NB4 (cell line): ENCODE measurements at regions not wholly inside any gene's neighbourhood (a gene's known extent, or its start where the extent isn't known, plus 50 kb on each side); places are given as distances from the start of the nearest gene placed in this dataset.

ENCODE experiments used
- DNase-seq: peaks from one replicate; pipeline ENCODE4 v3.0.0; 2010; ENCODE audit warnings: low read depth
- H3K4me3 ChIP-seq: one replicate; pipeline ENCODE4 v1.5.1; 2011; ENCODE audit warnings: mild to moderate bottlenecking, low read depth, low read length, moderate library complexity
- CTCF ChIP-seq: IDR thresholded peaks from one replicate; pipeline ENCODE4 v1.5.1; 2012; ENCODE audit warnings: low read depth, low read length
- MAX ChIP-seq: IDR thresholded peaks from 2 replicates; pipeline ENCODE4 v1.6.1; 2011; ENCODE audit warnings: low read depth, low read length
- MYC ChIP-seq: IDR thresholded peaks from 2 replicates; pipeline ENCODE4 v1.6.1; 2011; ENCODE audit warnings: low read depth, low read length
- POLR2A ChIP-seq: IDR thresholded peaks from 2 replicates; pipeline ENCODE4 v1.6.1; 2011; ENCODE audit warnings: mild to moderate bottlenecking; ENCODE audit not compliant: insufficient read length; ENCODE audit errors: extremely low read depth

GRCh38 chr1:195804547-195804946, 803.7 kb downstream of the KCNT2 start:
- DNase-seq = no peak
- no peak overlapping the region for H3K4me3 ChIP-seq
- TF ChIP-seq MYC (no peak), POLR2A (no peak), CTCF (no peak), MAX (no peak)

- H3K4me3 ChIP-seq = no peak overlapping the region
- TF ChIP-seq POLR2A (no peak), MYC (no peak), CTCF (no peak), MAX (no peak)
- no peak for DNase-seq
Measured at GRCh38 chr1:195799016-195799415, 809.2 kb downstream of the KCNT2 start.

- no peak overlapping the region for H3K4me3 ChIP-seq
- no peak for TF ChIP-seq CTCF
- no peak for TF ChIP-seq MYC
- no peak for TF ChIP-seq MAX
- no peak for TF ChIP-seq POLR2A
Measured at GRCh38 chr1:195794225-195794624, 814.0 kb downstream of the KCNT2 start.

GRCh38 chr1:195791796-195792195, 816.4 kb downstream of the KCNT2 start:
- no peak overlapping the region for H3K4me3 ChIP-seq
- DNase-seq = no peak
- TF ChIP-seq MYC = no peak
- no peak for TF ChIP-seq MAX
- no peak for TF ChIP-seq POLR2A
- no peak for TF ChIP-seq CTCF

More at GRCh38 chr1:195794225-195794624, 814.0 kb downstream of the KCNT2 start:
- no peak for DNase-seq

- TF ChIP-seq MAX (no peak), POLR2A (no peak), CTCF (no peak), MYC (no peak)
- no peak overlapping the region for H3K4me3 ChIP-seq
- DNase-seq = no peak
Measured at GRCh38 chr1:195790514-195791168, 817.6 kb downstream of the KCNT2 start.

GRCh38 chr1:195789321-195789720, 818.9 kb downstream of the KCNT2 start:
- no peak for TF ChIP-seq MYC
- TF ChIP-seq MAX = no peak
- TF ChIP-seq CTCF = no peak
- no peak for TF ChIP-seq POLR2A
- DNase-seq = no peak
- no peak overlapping the region for H3K4me3 ChIP-seq
